Thymus (tissue), 11 donors: ENCODE measurements at regions not wholly inside any gene's neighbourhood (a gene's known extent, or its start where the extent isn't known, plus 50 kb on each side); places are given as distances from the start of the nearest gene placed in this dataset.

Experiments used
- DNase-seq, 9 donors: peaks; one replicate each; pipeline ENCODE4 v3.0.0-alpha.2; 2013; ENCODE audit warnings: low spot score in 9 of 9, low read depth in 6 of 9, missing footprints in 1 of 9
- H3K27ac ChIP-seq, 2 donors: one replicate each; pipeline ENCODE4 v1.5.1; 2013; ENCODE audit warnings: control low read depth in 1 of 2, low read depth in 1 of 2, low read length in 1 of 2, mild to moderate bottlenecking in 1 of 2, moderate library complexity in 1 of 2
- H3K27me3 ChIP-seq, 2 donors: one replicate each; pipeline ENCODE4 v1.5.1; 2013; ENCODE audit warnings: low read length in 1 of 2; ENCODE audit not compliant: control insufficient read depth in 2 of 2, insufficient read depth in 1 of 2
- H3K36me3 ChIP-seq, 2 donors: one replicate each; pipeline ENCODE4 v1.5.1; 2013; ENCODE audit warnings: low read length in 1 of 2, mild to moderate bottlenecking in 1 of 2, moderate library complexity in 1 of 2; ENCODE audit not compliant: control insufficient read depth in 2 of 2, insufficient read depth in 2 of 2
- H3K4me1 ChIP-seq, 2 donors: one replicate each; pipeline ENCODE4 v1.5.1; 2013; ENCODE audit warnings: low read length in 2 of 2; ENCODE audit not compliant: control insufficient read depth in 2 of 2, insufficient read depth in 2 of 2
- H3K4me3 ChIP-seq, 2 donors: one replicate each; pipeline ENCODE4 v1.5.1; 2013; ENCODE audit warnings: low read length in 2 of 2, control low read depth in 1 of 2, mild to moderate bottlenecking in 1 of 2
- H3K9me3 ChIP-seq, 2 donors: one replicate each; pipeline ENCODE4 v1.5.1; 2013; ENCODE audit warnings: low read length in 1 of 2, mild to moderate bottlenecking in 1 of 2; ENCODE audit not compliant: control insufficient read depth in 2 of 2, insufficient read depth in 1 of 2
- WGBS: extraction: QIAGEN DNeasy Blood & Tissue Kit; methylation state at CpG from one replicate; pipeline ENCODE4 v1.1.7; 2013; 5-methylcytosine and 5-hydroxymethylcytosine counted together
- donor health status: healthy.

DNA sequence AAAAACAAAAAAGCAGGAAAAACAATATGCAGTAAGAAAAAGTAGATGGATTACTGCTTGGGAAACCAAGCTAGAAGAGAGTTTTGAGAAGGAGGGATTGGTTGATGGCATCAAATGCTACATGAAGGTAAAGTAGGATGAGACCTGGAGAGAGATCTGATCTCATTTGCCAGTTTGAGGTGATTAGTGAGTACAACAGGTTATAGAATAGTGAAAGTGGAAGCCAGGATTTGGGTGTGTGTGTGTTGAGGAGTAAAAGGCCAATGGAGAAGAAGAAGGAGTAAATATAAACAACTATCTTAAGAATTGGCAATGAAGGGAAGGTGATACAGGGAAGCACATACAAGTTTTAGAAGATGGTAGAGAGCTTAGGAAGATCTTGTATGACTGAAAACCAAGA lies 76.7 kb downstream of the DISP1 start:
- H3K9me3 ChIP-seq = peaks cover 0 to 12% of the 10 kb centered on the region in 2 donors
- H3K27ac ChIP-seq = no peak overlapping the region
- H3K4me1 ChIP-seq = no peaks in the 10 kb centered on the region
- no peak overlapping the region for H3K4me3 ChIP-seq
- no peak for DNase-seq
- H3K36me3 ChIP-seq = no peaks in the 10 kb centered on the region
- no peaks in the 10 kb centered on the region for H3K27me3 ChIP-seq

DNA sequence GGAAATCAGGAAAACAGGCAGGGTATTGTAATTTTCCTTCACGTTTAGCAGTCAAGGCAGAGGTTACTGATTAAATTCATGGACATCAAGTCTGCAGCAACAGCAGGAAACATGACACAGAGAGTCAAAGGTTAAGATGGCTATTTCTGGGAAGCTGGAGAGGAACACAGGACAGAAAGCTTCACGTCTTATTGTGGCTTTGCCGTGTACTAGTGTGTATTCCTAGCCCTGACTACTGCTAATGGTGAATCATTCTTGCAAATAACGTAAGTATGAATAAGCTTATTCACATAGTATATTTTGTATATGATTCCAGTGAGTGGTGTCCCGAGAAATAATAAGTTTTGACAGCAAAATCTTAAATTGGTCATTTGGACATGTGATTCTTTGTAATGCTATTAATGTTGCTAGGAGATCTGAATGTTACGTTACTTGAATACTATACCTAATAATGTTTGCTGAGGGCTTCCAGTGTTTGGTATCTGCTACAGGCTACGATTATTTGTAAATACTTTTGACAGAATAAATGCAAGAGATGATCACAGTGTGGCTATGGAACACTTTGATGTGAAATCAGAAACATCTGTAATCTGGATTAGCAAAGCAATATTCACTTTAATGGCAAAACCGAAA lies 77.4 kb downstream of the DISP1 start:
- Histone ChIP-seq H3K36me3 (no peaks in the 10 kb centered on the region), H3K4me3 (no peak overlapping the region), H3K27me3 (no peaks in the 10 kb centered on the region), H3K27ac (no peak overlapping the region), H3K4me1 (no peaks in the 10 kb centered on the region), H3K9me3 (peaks cover 0 to 12% of the 10 kb centered on the region in 2 donors)
- 97% methylated on average over 8 of the region's 8 CpGs for WGBS
- no peak for DNase-seq

DNA sequence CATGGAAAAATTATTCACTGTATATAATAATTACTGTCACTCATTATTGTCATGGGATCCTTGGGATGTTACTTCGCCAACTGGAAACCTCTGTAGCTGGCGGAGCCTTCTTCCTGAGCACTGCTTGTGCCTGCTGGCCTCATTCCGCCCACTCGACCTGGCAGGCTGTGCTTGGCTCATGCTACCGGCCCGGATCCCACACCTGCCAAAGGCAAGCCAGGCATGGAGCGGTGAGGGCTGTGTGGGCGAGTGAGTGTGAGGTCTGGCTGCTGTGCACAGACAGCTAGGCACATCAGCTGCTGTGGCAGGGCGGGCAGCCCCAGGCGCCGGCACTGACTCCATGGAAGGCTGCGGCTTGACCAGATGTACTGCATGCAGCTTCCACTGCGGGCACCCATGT lies 78.4 kb downstream of the DISP1 start:
- no peak for DNase-seq
- 97% methylated on average over 13 of the region's 13 CpGs for WGBS
- Histone ChIP-seq H3K4me1 (no peaks in the 10 kb centered on the region), H3K4me3 (no peak overlapping the region), H3K36me3 (no peaks in the 10 kb centered on the region), H3K27ac (no peak overlapping the region), H3K27me3 (no peaks in the 10 kb centered on the region), H3K9me3 (peaks cover 0 to 12% of the 10 kb centered on the region in 2 donors)

DNA sequence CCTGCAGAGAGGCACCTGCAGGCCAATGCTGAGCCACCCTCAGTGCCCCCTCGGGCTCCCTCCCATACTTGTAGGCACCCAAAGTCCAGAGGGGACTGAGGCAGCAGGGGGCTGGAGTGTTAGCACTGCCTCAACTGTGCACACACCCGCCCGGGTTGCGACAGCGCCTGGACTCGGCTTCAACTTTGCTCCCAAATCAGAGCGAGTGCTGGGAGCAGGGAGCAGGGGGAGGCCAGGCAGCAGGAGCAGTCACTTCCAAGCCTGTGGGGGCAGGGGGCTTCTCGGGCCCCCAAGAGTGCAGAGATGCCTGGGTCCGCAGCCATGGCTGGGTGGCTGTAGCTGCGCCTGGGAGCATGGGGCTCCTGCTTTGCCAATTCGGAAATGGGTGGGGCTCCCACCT lies 79.5 kb downstream of the DISP1 start:
- Histone ChIP-seq H3K4me3 (no peak overlapping the region), H3K27me3 (no peaks in the 10 kb centered on the region), H3K9me3 (peaks cover 0 to 12% of the 10 kb centered on the region in 2 donors), H3K36me3 (no peaks in the 10 kb centered on the region), H3K4me1 (no peaks in the 10 kb centered on the region), H3K27ac (no peak overlapping the region)
- 98% methylated on average over 11 of the region's 11 CpGs for WGBS
- DNase-seq = no peak

DNA sequence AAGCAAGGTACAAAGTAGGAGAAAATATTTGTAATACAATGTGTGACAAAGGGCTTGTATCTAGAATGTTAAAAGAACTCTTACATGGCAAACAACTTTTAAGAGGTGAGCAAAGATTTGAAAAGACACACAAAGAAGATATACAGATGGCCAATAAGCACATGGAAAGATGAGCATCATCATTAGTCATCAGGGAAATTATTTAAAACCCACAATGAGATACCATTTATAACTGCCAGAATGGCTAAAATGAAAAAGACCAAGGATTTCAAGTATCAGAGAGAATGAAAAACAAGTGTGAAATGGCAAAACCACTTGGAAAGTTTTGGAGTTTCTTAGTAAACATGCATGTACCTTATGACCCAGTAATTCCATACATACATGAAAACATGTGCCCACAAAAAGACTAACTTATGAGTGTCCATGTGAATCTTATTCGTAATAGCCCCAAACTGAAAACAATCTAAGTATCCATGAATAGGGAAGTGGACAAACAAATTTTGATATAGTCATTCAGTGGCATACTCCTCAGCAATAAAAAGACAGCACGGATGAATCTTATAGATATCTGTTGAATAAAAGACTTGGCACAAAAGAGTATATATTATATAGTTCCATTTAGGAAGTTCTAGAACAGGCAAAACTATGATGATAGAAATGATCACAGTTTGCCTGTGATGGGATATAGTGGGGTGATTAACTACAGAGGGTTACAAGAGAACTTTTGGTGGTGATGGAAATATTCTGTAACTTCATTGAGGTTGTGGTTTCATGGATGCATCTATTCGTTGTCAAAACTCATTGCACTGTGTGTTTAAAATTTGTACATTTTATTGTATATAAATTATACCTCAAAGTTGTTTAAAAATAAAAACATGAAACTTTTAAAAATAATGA lies 82.0 kb downstream of the DISP1 start:
- peaks cover 0 to 12% of the 10 kb centered on the region in 2 donors for H3K9me3 ChIP-seq

DNA sequence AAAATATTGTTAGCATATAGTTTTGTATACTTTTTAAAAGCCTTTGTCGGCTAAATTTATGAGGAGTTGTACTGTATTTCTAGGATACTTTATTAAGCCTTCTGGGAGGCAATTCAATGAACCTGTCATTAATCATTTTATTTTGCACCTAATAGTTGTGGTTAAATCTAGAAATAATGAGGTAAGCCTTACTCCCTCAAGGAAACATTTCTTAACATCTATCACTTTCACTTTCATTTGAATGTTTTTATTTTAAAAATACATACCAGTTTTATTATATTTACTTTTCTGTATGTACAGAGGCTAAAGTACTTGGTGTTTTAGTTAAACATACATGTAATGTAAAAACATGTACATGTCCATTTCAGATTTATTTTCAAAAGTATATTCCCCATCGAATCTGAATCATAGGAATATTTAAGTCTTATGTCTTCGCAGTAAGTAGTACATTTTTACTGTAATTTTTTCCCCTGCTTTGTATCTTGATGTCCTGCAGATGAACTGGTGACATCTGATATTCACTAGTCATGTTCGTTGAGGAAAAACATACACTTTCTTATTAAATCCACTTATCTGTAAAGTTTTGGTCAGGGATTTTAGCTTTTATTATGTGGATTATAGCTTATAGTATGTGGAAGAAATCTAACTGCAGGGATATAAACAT lies 82.8 kb downstream of the DISP1 start:
- no peaks in the 10 kb centered on the region for H3K36me3 ChIP-seq
- H3K27me3 ChIP-seq = no peaks in the 10 kb centered on the region
- H3K4me3 ChIP-seq = no peak overlapping the region
- 44% methylated on average over 4 of the region's 4 CpGs for WGBS
- H3K27ac ChIP-seq = no peak overlapping the region
- peak in 1 of 9 donors; percentile 19 for DNase-seq
- H3K4me1 ChIP-seq = no peaks in the 10 kb centered on the region
- H3K9me3 ChIP-seq = peaks cover 0 to 12% of the 10 kb centered on the region in 2 donors

More for the DNA sequence above, 82.0 kb downstream of the DISP1 start:
- 69% methylated on average over 3 of the region's 3 CpGs for WGBS
- Histone ChIP-seq H3K27ac (no peak overlapping the region), H3K27me3 (no peaks in the 10 kb centered on the region), H3K4me1 (no peaks in the 10 kb centered on the region), H3K36me3 (no peaks in the 10 kb centered on the region), H3K4me3 (no peak overlapping the region)
- DNase-seq = no peak

DNA sequence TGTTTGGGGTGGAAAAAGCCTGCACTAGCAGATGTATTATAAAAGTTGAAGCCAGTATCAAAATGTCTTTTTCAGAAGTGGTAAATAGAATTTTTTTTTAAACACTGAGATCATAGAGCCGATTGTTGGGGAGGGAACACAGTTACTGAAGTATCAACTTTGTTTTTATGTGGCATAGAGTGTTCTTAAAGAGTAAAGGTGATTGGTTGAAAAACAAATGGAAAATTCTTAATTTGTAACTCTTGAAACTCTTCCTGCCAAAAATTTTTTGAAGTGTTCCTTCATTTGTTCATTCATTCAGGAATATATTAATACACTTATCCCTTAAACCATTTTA lies 83.3 kb downstream of the DISP1 start:
- H3K27ac ChIP-seq = no peak overlapping the region
- peaks cover 0 to 12% of the 10 kb centered on the region in 2 donors for H3K9me3 ChIP-seq
- whole genome bisulfite sequencing = 3% methylated on average over 1 of the region's 1 CpG

DNA sequence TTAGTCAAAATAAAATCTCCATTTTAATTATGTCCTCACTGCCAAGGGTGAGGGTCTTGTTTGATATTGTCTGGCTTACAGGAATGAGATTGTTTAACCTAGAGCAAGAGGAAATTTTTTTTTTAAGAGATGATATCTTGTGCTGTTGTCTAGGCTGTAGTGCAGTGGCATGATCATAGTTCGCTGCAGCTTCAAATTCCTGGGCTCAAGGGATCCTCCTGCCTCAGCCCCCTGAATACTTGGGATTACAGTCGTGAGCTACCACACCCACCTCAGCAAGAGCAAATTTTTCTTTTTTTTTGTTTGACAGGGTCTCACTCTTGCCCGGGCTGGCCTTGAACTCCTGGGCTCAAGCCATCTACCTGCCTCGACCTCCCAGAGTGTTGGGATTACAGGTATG lies 84.6 kb downstream of the DISP1 start:
- 96% methylated on average over 4 of the region's 4 CpGs for WGBS

More for the DNA sequence above, 83.3 kb downstream of the DISP1 start:
- no peaks in the 10 kb centered on the region for H3K36me3 ChIP-seq
- no peak overlapping the region for H3K4me3 ChIP-seq
- no peaks in the 10 kb centered on the region for H3K4me1 ChIP-seq
- H3K27me3 ChIP-seq = no peaks in the 10 kb centered on the region
- DNase-seq = peak in 1 of 9 donors; percentile 48

DNA sequence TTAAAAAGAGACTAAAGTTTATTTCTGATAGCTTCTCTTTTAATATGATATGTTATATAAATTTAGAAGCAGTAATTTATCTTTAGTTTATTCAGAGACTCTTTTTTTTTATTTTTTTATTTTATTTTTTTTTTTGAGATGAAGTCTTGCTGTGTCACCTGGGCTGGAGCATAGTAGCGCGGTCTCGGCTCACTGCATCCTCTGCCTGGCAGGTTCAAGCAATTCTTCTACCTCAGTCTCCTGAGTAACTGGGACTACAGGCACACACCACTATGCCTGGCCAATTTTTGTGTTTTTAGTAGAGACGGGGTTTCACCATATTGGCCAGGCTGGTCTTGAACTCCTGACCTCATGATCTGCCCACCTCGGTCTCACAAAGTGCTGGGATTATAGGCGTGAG lies 89.6 kb downstream of the DISP1 start:
- DNase-seq = no peak
- H3K36me3 ChIP-seq = no peaks in the 10 kb centered on the region
- H3K9me3 ChIP-seq = no peaks in the 10 kb centered on the region
- no peaks in the 10 kb centered on the region for H3K4me1 ChIP-seq
- WGBS = 99% methylated on average over 6 of the region's 6 CpGs
- H3K27me3 ChIP-seq = no peaks in the 10 kb centered on the region
- H3K4me3 ChIP-seq = no peak overlapping the region
- no peak overlapping the region for H3K27ac ChIP-seq

More for the DNA sequence above, 84.6 kb downstream of the DISP1 start:
- H3K27ac ChIP-seq = no peak overlapping the region
- H3K4me1 ChIP-seq = no peaks in the 10 kb centered on the region
- no peaks in the 10 kb centered on the region for H3K27me3 ChIP-seq
- no peak for DNase-seq
- no peaks in the 10 kb centered on the region for H3K36me3 ChIP-seq
- H3K4me3 ChIP-seq = no peak overlapping the region
- H3K9me3 ChIP-seq = no peaks in the 10 kb centered on the region
